LNCaP clone FGC (cell line): ENCODE measurements at regions not wholly inside any gene's neighbourhood (a gene's known extent, or its start where the extent isn't known, plus 50 kb on each side); places are given as distances from the start of the nearest gene placed in this dataset.

Source experiments
- DNase-seq: peaks from one replicate; pipeline ENCODE4 v3.0.0-alpha.2; 2011; ENCODE audit warnings: low read depth
- H3K4me3 ChIP-seq: 2 replicates; pipeline ENCODE4 v1.5.1; 2011; ENCODE audit warnings: mild to moderate bottlenecking, low read depth, low read length, control low read depth
- CTCF ChIP-seq: IDR thresholded peaks from 2 replicates; pipeline ENCODE4 v1.5.1; 2012; ENCODE audit warnings: mild to moderate bottlenecking; ENCODE audit not compliant: control insufficient read depth, insufficient read depth; ENCODE audit errors: extremely low read depth

GRCh38 chr10:33813871-33814270, 479.4 kb upstream of the NRP1 start:
- DNase-seq = no peak
- no peak for TF ChIP-seq CTCF
- no peak overlapping the region for H3K4me3 ChIP-seq

- H3K4me3 ChIP-seq = no peak overlapping the region
- no peak for TF ChIP-seq CTCF
- no peak for DNase-seq
These were observed 478.9 kb upstream of the NRP1 start for GRCh38 chr10:33813415-33813814.

- no peak overlapping the region for H3K4me3 ChIP-seq
- DNase-seq = no peak
- no peak for TF ChIP-seq CTCF
These were observed 478.1 kb upstream of the NRP1 start for GRCh38 chr10:33812586-33812985.

GRCh38 chr10:33810986-33811385, 476.5 kb upstream of the NRP1 start:
- no peak for TF ChIP-seq CTCF
- no peak overlapping the region for H3K4me3 ChIP-seq
- DNase-seq = no peak

GRCh38 chr10:33809732-33810131, 475.3 kb upstream of the NRP1 start:
- TF ChIP-seq CTCF = no peak
- H3K4me3 ChIP-seq = no peak overlapping the region
- DNase-seq = no peak

GRCh38 chr10:33808475-33808874, 474.0 kb upstream of the NRP1 start:
- no peak overlapping the region for H3K4me3 ChIP-seq
- no peak for DNase-seq
- no peak for TF ChIP-seq CTCF

- no peak for DNase-seq
- no peak for TF ChIP-seq CTCF
These were observed 473.3 kb upstream of the NRP1 start for GRCh38 chr10:33807531-33808359.

More at GRCh38 chr10:33807531-33808359, 473.3 kb upstream of the NRP1 start:
- no peak overlapping the region for H3K4me3 ChIP-seq
